Osteocyte (in vitro differentiated cells): ENCODE measurements at regions not wholly inside any gene's neighbourhood (a gene's known extent, or its start where the extent isn't known, plus 50 kb on each side); places are given as distances from the start of the nearest gene placed in this dataset.

Experiments
- DNase-seq: peaks from one replicate; pipeline ENCODE4 v3.0.0; 2021; ENCODE audit warnings: mixed read lengths; ENCODE audit not compliant: unreplicated experiment; ENCODE audit errors: extremely low spot score
- H3K27ac Mint-ChIP-seq: one replicate; pipeline ENCODE4 v1.8.0; 2021; ENCODE audit warnings: mild to moderate bottlenecking, mixed read lengths; ENCODE audit not compliant: unreplicated experiment
- H3K27me3 Mint-ChIP-seq: one replicate; pipeline ENCODE4 v1.8.0; 2021; ENCODE audit warnings: mixed read lengths; ENCODE audit not compliant: unreplicated experiment
- H3K36me3 Mint-ChIP-seq: one replicate; pipeline ENCODE4 v1.8.0; 2021; ENCODE audit warnings: mixed read lengths; ENCODE audit not compliant: unreplicated experiment
- H3K4me1 Mint-ChIP-seq: one replicate; pipeline ENCODE4 v1.8.0; 2021; ENCODE audit warnings: mixed read lengths; ENCODE audit not compliant: unreplicated experiment
- H3K4me3 Mint-ChIP-seq: one replicate; pipeline ENCODE4 v1.8.0; 2021; ENCODE audit warnings: mild to moderate bottlenecking, moderate library complexity, mixed read lengths; ENCODE audit not compliant: unreplicated experiment
- H3K9me3 Mint-ChIP-seq: one replicate; pipeline ENCODE4 v1.8.0; 2021; ENCODE audit warnings: mixed read lengths; ENCODE audit not compliant: unreplicated experiment
- TF ChIP-seq, protein P1 (sequence below): fragments of 200-600 bp; sonication (generic); IDR thresholded peaks from 2 replicates; pipeline ENCODE4 v1.5.0; 2021; ENCODE audit warnings: antibody characterized with exemption, mild to moderate bottlenecking, moderate library complexity

DNA sequence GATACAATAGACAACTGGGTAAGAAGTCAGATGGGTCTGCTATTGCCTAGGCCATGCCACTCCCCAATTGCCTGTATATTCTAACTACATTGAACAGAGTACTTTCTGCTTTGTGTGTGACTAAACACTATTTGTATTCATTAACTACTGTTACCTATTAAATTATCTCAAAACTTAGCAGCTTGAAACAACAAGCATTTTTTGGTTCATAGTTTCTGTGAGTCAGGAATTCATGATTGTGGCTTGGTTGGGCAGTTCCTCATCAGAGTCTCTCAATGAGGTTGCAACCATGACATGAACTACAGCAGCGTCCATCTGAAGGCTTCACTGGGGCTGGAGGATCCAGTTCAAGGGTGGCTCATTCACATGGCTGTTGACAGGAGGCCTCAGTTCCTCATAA lies 205.7 kb downstream of the EN1 start:
- peaks cover 19% of the 10 kb centered on the region for H3K27me3 Mint-ChIP-seq
- TF ChIP-seq, protein P1, sequence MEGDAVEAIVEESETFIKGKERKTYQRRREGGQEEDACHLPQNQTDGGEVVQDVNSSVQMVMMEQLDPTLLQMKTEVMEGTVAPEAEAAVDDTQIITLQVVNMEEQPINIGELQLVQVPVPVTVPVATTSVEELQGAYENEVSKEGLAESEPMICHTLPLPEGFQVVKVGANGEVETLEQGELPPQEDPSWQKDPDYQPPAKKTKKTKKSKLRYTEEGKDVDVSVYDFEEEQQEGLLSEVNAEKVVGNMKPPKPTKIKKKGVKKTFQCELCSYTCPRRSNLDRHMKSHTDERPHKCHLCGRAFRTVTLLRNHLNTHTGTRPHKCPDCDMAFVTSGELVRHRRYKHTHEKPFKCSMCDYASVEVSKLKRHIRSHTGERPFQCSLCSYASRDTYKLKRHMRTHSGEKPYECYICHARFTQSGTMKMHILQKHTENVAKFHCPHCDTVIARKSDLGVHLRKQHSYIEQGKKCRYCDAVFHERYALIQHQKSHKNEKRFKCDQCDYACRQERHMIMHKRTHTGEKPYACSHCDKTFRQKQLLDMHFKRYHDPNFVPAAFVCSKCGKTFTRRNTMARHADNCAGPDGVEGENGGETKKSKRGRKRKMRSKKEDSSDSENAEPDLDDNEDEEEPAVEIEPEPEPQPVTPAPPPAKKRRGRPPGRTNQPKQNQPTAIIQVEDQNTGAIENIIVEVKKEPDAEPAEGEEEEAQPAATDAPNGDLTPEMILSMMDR, result no peak
- H3K27ac Mint-ChIP-seq, result no peak overlapping the region
- no peaks in the 10 kb centered on the region for H3K4me1 Mint-ChIP-seq
- no peak for DNase-seq
- H3K36me3 Mint-ChIP-seq, result no peaks in the 10 kb centered on the region
- H3K9me3 Mint-ChIP-seq, result peaks cover 7% of the 10 kb centered on the region
- no peak overlapping the region for H3K4me3 Mint-ChIP-seq

DNA sequence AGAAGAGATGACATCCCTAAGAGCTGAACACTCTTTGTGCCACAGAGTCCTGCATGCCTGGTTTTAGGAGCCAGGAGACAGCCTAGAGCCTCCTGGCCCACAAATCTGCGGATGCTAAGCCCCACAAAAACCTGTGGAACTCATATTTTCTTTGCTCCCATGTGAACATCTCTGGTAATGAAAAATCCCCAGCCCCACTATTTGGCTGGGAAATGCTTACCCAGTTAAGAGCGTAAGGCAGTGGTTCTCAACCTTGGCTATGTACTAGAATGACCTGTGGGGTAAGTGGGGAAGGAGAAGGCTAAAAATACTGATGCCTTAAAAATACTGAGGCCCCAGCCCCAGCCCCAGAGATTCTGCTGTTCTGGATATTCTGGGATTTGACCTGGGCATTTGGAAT lies 208.1 kb downstream of the EN1 start:
- H3K9me3 Mint-ChIP-seq, result peaks cover 8% of the 10 kb centered on the region
- TF ChIP-seq, protein P1, result no peak
- peaks cover 11% of the 10 kb centered on the region for H3K27me3 Mint-ChIP-seq
- no peaks in the 10 kb centered on the region for H3K36me3 Mint-ChIP-seq
- H3K4me3 Mint-ChIP-seq, result no peak overlapping the region
- H3K4me1 Mint-ChIP-seq, result no peaks in the 10 kb centered on the region
- H3K27ac Mint-ChIP-seq, result no peak overlapping the region
- DNase-seq, result no peak

DNA sequence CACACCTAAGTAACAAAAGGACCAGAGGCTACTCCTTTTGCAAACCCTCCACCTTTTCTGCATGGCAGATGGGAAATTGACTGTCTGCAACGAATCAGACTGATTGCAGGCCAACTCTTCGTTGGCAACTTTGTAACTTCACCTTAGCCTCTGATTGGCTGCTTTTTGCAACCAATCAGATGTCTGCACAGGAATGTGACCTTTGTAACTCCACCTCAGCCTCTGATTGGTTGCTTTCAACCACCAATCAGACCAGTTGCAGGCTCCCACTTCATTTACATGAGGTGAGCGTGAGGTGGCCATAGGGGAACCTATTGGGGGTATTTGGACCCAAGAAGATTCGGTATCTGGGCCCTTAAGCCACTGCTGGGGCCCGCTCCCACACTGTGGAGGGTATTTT lies 209.0 kb downstream of the EN1 start:
- Mint-ChIP-seq H3K36me3 (no peaks in the 10 kb centered on the region), H3K4me1 (no peaks in the 10 kb centered on the region), H3K27me3 (peaks cover 4% of the 10 kb centered on the region), H3K9me3 (peaks cover 8% of the 10 kb centered on the region), H3K4me3 (no peak overlapping the region), H3K27ac (no peak overlapping the region)
- DNase-seq, result no peak
- TF ChIP-seq, protein P1, result no peak

DNA sequence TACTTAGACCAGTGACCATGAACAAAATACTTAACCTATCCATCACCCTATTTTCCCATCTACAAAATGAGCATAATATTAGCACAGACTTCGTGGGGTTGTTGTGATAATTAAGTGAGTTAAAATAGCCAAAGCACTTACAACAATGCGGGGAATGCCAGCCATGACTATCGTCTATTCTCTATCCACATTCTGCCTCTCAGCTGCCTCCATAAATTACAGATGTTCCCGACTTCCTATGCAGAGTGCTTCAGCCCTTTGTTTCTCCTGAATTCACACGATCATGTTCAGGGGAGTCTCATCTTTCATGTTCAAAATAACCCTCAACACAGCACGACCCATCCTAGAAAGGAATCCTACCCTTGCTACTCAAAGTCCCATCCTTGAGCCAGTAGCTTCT lies 211.6 kb downstream of the EN1 start:
- Mint-ChIP-seq H3K36me3 (no peaks in the 10 kb centered on the region), H3K4me3 (no peak overlapping the region), H3K27me3 (peaks cover 4% of the 10 kb centered on the region), H3K27ac (no peak overlapping the region), H3K4me1 (no peaks in the 10 kb centered on the region), H3K9me3 (peaks cover 8% of the 10 kb centered on the region)
- DNase-seq, result no peak
- TF ChIP-seq, protein P1, result no peak

DNA sequence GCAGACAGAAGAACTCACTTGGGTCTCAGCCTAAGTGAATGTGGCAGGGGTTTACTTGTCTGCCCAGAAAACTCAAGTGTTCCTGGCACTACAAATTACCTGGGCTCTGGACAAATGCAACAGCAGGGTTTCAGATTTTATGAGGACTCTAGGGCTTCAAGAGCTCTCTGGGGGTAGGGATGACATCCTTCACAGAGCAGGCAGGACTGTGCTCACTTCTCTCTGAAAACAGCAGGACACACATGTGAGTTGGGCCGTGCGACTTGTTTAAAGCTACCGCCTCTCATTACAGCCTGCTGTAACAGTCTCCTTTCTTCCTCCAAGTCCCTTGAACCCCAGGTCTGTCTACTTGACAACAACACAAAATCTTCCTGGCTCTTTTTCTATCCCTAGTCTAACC lies 212.6 kb downstream of the EN1 start:
- Mint-ChIP-seq H3K27ac (no peak overlapping the region), H3K4me1 (no peaks in the 10 kb centered on the region), H3K27me3 (peaks cover 4% of the 10 kb centered on the region), H3K4me3 (no peak overlapping the region), H3K36me3 (no peaks in the 10 kb centered on the region), H3K9me3 (peaks cover 8% of the 10 kb centered on the region)
- TF ChIP-seq, protein P1, result no peak
- DNase-seq, result no peak
